H1 (cell line): ENCODE measurements at regions not wholly inside any gene's neighbourhood (a gene's known extent, or its start where the extent isn't known, plus 50 kb on each side); places are given as distances from the start of the nearest gene placed in this dataset.

Experiments
- CTCF ChIA-PET: fragments of 300-600 bp; sonication (Branson Sonifier 250); formaldehyde crosslinking; loops from one replicate; lab custom pipeline; 2021; ENCODE audit not compliant: partially characterized antibody; lab: Charles Lee
- POLR2A ChIA-PET: fragments of 300-600 bp; sonication (Branson Sonifier 250); formaldehyde crosslinking; loops from one replicate; lab custom pipeline; 2021; ENCODE audit warnings: inconsistent platforms; ENCODE audit not compliant: partially characterized antibody; lab: Charles Lee
- DNase-seq, 2 experiments: peaks; one replicate each; pipeline versions ENCODE4 v3.0.0 to v3.0.0-alpha.2; 2010 to 2022; ENCODE audit warnings: low spot score in 2 of 2, low read depth in 1 of 2, mixed read lengths in 1 of 2
- FAIRE-seq: peaks from 2 replicates; lab custom pipeline; 2011; peaks lifted over from hg19 to GRCh38; lab: Jason Lieb, UNC
- H2AFZ ChIP-seq: 2 replicates; pipeline ENCODE4 v1.8.1; 2012; ENCODE audit warnings: low read length, inconsistent platforms
- H2AK5ac ChIP-seq: 2 replicates; pipeline ENCODE4 v1.6.1; 2013; ENCODE audit warnings: low read depth, low read length
- H2BK120ac ChIP-seq: replicated peaks from 2 replicates; pipeline ENCODE3; 2013; ENCODE audit warnings: low read depth, low read length, inconsistent platforms
- H2BK12ac ChIP-seq: 2 replicates; pipeline ENCODE4 v1.6.1; 2013; ENCODE audit warnings: low read depth, low read length
- H2BK15ac ChIP-seq: 2 replicates; pipeline ENCODE4 v1.6.1; 2013; ENCODE audit warnings: low read length
- H2BK20ac ChIP-seq: 2 replicates; pipeline ENCODE4 v1.6.1; 2013; ENCODE audit warnings: low read length
- H2BK5ac ChIP-seq: 2 replicates; pipeline ENCODE4 v1.6.1; 2013; ENCODE audit warnings: low read depth, low read length
- H3K14ac ChIP-seq: 2 replicates; pipeline ENCODE4 v1.6.1; 2013; ENCODE audit warnings: inconsistent platforms; ENCODE audit not compliant: insufficient read length
- H3K18ac ChIP-seq: 2 replicates; pipeline ENCODE4 v1.6.1; 2013; ENCODE audit warnings: low read length; ENCODE audit errors: extremely low read depth
- H3K23ac ChIP-seq: 2 replicates; pipeline ENCODE4 v1.6.1; 2013; ENCODE audit warnings: inconsistent platforms; ENCODE audit not compliant: insufficient read length
- H3K23me2 ChIP-seq: 2 replicates; pipeline ENCODE4 v1.6.1; 2013; ENCODE audit warnings: low read depth, low read length
- H3K27ac ChIP-seq: 2 replicates; pipeline ENCODE4 v1.6.1; 2011; ENCODE audit warnings: low read depth, low read length, inconsistent platforms
- H3K27me3 ChIP-seq, 4 experiments: replicated peaks in 1 of 4; 1 replicate in 1 of 4; 2 replicates in 3 of 4; pipeline versions ENCODE4 v1.6.1 to v1.8.1; 2011 to 2013; ENCODE audit warnings: low read length in 3 of 4, mild to moderate bottlenecking in 3 of 4, inconsistent platforms in 2 of 4, mixed read lengths in 2 of 4, moderate library complexity in 1 of 4; ENCODE audit not compliant: control insufficient read depth in 3 of 4, insufficient read depth in 3 of 4; ENCODE audit errors: extremely low read depth in 1 of 4
- H3K36me3 ChIP-seq, 4 experiments: 2 replicates each; pipeline versions ENCODE4 v1.6.1 to v1.8.1; 2011 to 2013; ENCODE audit warnings: mild to moderate bottlenecking in 4 of 4, low read length in 3 of 4, moderate library complexity in 2 of 4, control low read depth in 1 of 4, inconsistent platforms in 1 of 4; ENCODE audit not compliant: insufficient read depth in 4 of 4, control insufficient read depth in 2 of 4
- H3K4ac ChIP-seq: replicated peaks from 2 replicates; pipeline ENCODE3; 2013; ENCODE audit warnings: low read length, low read depth, mixed read lengths, inconsistent platforms; ENCODE audit not compliant: insufficient read length
- H3K4me1 ChIP-seq, 4 experiments: replicated peaks in 1 of 4; 1 replicate in 1 of 4; 2 replicates in 3 of 4; pipeline versions ENCODE4 v1.6.1 to v1.8.1; 2011 to 2013; ENCODE audit warnings: low read length in 3 of 4, inconsistent platforms in 2 of 4, mixed read lengths in 1 of 4; ENCODE audit not compliant: insufficient read depth in 4 of 4, control insufficient read depth in 3 of 4
- H3K4me2 ChIP-seq, 2 experiments: 2 replicates each; pipeline versions ENCODE4 v1.6.1 to v1.8.1; 2011 to 2013; ENCODE audit warnings: low read depth in 2 of 2, low read length in 2 of 2, control low read depth in 1 of 2, inconsistent platforms in 1 of 2, mild to moderate bottlenecking in 1 of 2; ENCODE audit not compliant: insufficient read depth in 1 of 2
- H3K4me3 ChIP-seq, 4 experiments: fragments of 200-600, 300-600 bp in 1 of 4; sonication (generic), shearing (Covaris generic), sonication (Bioruptor Twin) in 1 of 4; 2 replicates each; pipeline versions ENCODE4 v1.5.1 to v1.8.1; 2011 to 2016; ENCODE audit warnings: low read length in 4 of 4, low read depth in 3 of 4, control low read depth in 2 of 4, inconsistent platforms in 2 of 4, mild to moderate bottlenecking in 2 of 4, mixed read lengths in 1 of 4, moderate library complexity in 1 of 4; ENCODE audit not compliant: insufficient read depth in 2 of 4; ENCODE audit errors: extremely low read depth in 1 of 4
- H3K56ac ChIP-seq: replicated peaks from 2 replicates; pipeline ENCODE3; 2013; ENCODE audit warnings: low read depth, mild to moderate bottlenecking, mixed read lengths, low read length, inconsistent platforms; ENCODE audit not compliant: insufficient read length
- H3K79me1 ChIP-seq: 2 replicates; pipeline ENCODE4 v1.6.1; 2013; ENCODE audit warnings: low read depth, low read length, control low read depth
- H3K79me2 ChIP-seq, 2 experiments: 2 replicates each; pipeline versions ENCODE4 v1.6.1 to v1.8.1; 2012 to 2013; ENCODE audit warnings: low read length in 2 of 2, mild to moderate bottlenecking in 2 of 2, inconsistent platforms in 1 of 2; ENCODE audit not compliant: insufficient read depth in 2 of 2, control insufficient read depth in 1 of 2
- H3K9ac ChIP-seq, 4 experiments: replicated peaks in 1 of 4; 1 replicate in 1 of 4; 2 replicates in 3 of 4; pipeline versions ENCODE4 v1.6.1 to v1.8.1; 2011 to 2013; ENCODE audit warnings: low read depth in 3 of 4, low read length in 3 of 4, control low read depth in 2 of 4, mild to moderate bottlenecking in 2 of 4, moderate library complexity in 2 of 4, inconsistent platforms in 1 of 4; ENCODE audit errors: extremely low read depth in 1 of 4
- H3K9me3 ChIP-seq, 2 experiments: 2 replicates each; pipeline versions ENCODE4 v1.6.1 to v1.8.1; 2012 to 2013; ENCODE audit warnings: mild to moderate bottlenecking in 2 of 2, moderate library complexity in 2 of 2, control low read depth in 1 of 2, inconsistent platforms in 1 of 2, low read depth in 1 of 2, low read length in 1 of 2, mixed read lengths in 1 of 2; ENCODE audit not compliant: insufficient read depth in 2 of 2
- H4K20me1 ChIP-seq, 2 experiments: replicated peaks in 1 of 2; 2 replicates each; pipeline versions ENCODE3 to v1.8.1; 2011 to 2013; ENCODE audit warnings: inconsistent platforms in 2 of 2, low read length in 2 of 2, mild to moderate bottlenecking in 1 of 2; ENCODE audit not compliant: insufficient read depth in 2 of 2, control insufficient read depth in 1 of 2
- H4K5ac ChIP-seq: 2 replicates; pipeline ENCODE4 v1.6.1; 2013; ENCODE audit warnings: low read length, low read depth, mixed read lengths, inconsistent platforms; ENCODE audit not compliant: insufficient read length
- H4K8ac ChIP-seq: 2 replicates; pipeline ENCODE4 v1.8.0; 2013; ENCODE audit warnings: mild to moderate bottlenecking, moderate library complexity, low read length, inconsistent platforms; ENCODE audit not compliant: insufficient read depth; ENCODE audit errors: extremely low read depth
- H4K91ac ChIP-seq: replicated peaks from 2 replicates; pipeline ENCODE3; 2013; ENCODE audit warnings: low read length, mixed read lengths, inconsistent platforms; ENCODE audit not compliant: insufficient read length
- CHD7 ChIP-seq: fragments of 300-600 bp; sonication (generic); IDR thresholded peaks from 2 replicates; pipeline ENCODE4 v1.7.1; 2012; ENCODE audit warnings: low read length, moderate library complexity, mild to moderate bottlenecking, inconsistent platforms; ENCODE audit not compliant: insufficient replicate concordance
- WGBS, 2 experiments: shearing (Covaris generic) in 1 of 2; methylation state at CpG; one replicate each; pipeline versions ENCODE4 v1.1.6 to v1.1.7; 2013 to 2015; ENCODE audit warnings: low lambda C conversion rate in 2 of 2, mixed read lengths in 2 of 2, inconsistent platforms in 1 of 2, low coverage in 1 of 2, missing lambda C conversion rate in 1 of 2; ENCODE audit not compliant: insufficient replicate concordance in 2 of 2, insufficient coverage in 1 of 2, insufficient read length in 1 of 2; ENCODE audit errors: extremely low coverage in 1 of 2, missing lambda C conversion rate in 1 of 2; 5-methylcytosine and 5-hydroxymethylcytosine counted together

GRCh38 chrX:125895518-125895917 lies 270.6 kb downstream of the DCAF12L2 start:
- Histone ChIP-seq H2BK5ac (no peak overlapping the region), H3K14ac (no peak overlapping the region), H3K9ac (no peak overlapping the region), H4K20me1 (no peaks in the 10 kb centered on the region), H2AFZ (no peak overlapping the region; the same call in 1 of the 2 replicates), H4K5ac (no peak overlapping the region), H3K23me2 (no peaks in the 10 kb centered on the region), H3K23ac (no peak overlapping the region), H2BK120ac (no peak overlapping the region), H3K56ac (no peak overlapping the region), H4K8ac (no peak overlapping the region), H2BK20ac (no peak overlapping the region), H3K79me2 (no peaks in the 10 kb centered on the region), H3K36me3 (no peaks in the 10 kb centered on the region), H4K91ac (no peak overlapping the region), H3K27me3 (no peaks in the 10 kb centered on the region), H3K18ac (no peak overlapping the region), H3K79me1 (no peaks in the 10 kb centered on the region), H3K27ac (no peak overlapping the region), H3K4me3 (no peak overlapping the region), H2BK15ac (no peak overlapping the region), H3K9me3 (no peaks in the 10 kb centered on the region), H2BK12ac (no peak overlapping the region), H3K4me2 (no peak overlapping the region), H3K4ac (no peak overlapping the region), H3K4me1 (no peaks in the 10 kb centered on the region), H2AK5ac (no peak overlapping the region)
- no peak for DNase-seq
- FAIRE-seq = no peak
- 92% methylated on average over 2 of the region's 3 CpGs; no CpG with 5 or more reads in 1 of the 2 experiments for WGBS, 2 experiments
- CTCF ChIA-PET = no interaction called here
- POLR2A ChIA-PET = no interaction called here
- no peak for TF ChIP-seq CHD7
